Uterus (tissue), 2 donors: ENCODE measurements at regions not wholly inside any gene's neighbourhood (a gene's known extent, or its start where the extent isn't known, plus 50 kb on each side); places are given as distances from the start of the nearest gene placed in this dataset.

Experiments
- POLR2A ChIP-seq, 2 donors: fragments of 450-650 bp; IDR thresholded peaks; one replicate each; pipeline ENCODE4 v1.6.1; 2016; ENCODE audit warnings: antibody characterized with exemption in 2 of 2, mild to moderate bottlenecking in 1 of 2, moderate library complexity in 1 of 2
- TF ChIP-seq, protein P1 (sequence below), 4 experiments: fragments of 200-600 bp in 2 of 4; fragments of 450-650 bp in 2 of 4; sonication (generic) in 2 of 4; IDR thresholded peaks; one replicate each; pipeline ENCODE4 v1.5.1; 2016 to 2019; ENCODE audit warnings: antibody characterized with exemption in 4 of 4, mild to moderate bottlenecking in 2 of 4, moderate library complexity in 1 of 4

DNA sequence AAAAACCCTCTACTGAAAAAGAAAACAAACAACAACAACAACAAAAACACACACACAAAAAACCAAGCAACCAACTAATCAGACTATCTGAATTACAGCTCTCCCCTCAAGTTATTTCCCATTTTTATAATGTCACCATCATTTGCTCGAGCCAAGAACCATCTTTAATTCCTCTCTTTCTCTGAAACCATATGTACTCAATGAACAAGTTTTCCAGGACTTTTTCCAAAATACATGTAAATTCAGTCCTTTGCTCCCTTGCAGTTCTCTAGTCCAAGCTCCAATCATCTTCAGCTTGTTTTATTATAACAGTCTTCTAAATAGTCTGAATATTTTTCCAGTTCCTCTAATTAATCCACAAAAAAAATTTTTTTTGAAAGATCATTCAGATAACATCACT lies 506.0 kb downstream of the NXPH1 start:
- TF ChIP-seq, protein P1, sequence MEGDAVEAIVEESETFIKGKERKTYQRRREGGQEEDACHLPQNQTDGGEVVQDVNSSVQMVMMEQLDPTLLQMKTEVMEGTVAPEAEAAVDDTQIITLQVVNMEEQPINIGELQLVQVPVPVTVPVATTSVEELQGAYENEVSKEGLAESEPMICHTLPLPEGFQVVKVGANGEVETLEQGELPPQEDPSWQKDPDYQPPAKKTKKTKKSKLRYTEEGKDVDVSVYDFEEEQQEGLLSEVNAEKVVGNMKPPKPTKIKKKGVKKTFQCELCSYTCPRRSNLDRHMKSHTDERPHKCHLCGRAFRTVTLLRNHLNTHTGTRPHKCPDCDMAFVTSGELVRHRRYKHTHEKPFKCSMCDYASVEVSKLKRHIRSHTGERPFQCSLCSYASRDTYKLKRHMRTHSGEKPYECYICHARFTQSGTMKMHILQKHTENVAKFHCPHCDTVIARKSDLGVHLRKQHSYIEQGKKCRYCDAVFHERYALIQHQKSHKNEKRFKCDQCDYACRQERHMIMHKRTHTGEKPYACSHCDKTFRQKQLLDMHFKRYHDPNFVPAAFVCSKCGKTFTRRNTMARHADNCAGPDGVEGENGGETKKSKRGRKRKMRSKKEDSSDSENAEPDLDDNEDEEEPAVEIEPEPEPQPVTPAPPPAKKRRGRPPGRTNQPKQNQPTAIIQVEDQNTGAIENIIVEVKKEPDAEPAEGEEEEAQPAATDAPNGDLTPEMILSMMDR (IDR thresholded peaks at IDR 0.05): no peak
- no peak for TF ChIP-seq POLR2A (IDR thresholded peaks at IDR 0.05)
